Hepatocyte (in vitro differentiated cells): ENCODE measurements at regions not wholly inside any gene's neighbourhood (a gene's known extent, or its start where the extent isn't known, plus 50 kb on each side); places are given as distances from the start of the nearest gene placed in this dataset.

Experiments used
- DNase-seq: peaks from one replicate; pipeline ENCODE4 v3.0.0-alpha.2; 2016; ENCODE audit warnings: low spot score
- H2AFZ ChIP-seq: fragments of 200-600 bp; sonication (generic); 2 replicates; pipeline ENCODE4 v1.6.0; 2016; ENCODE audit warnings: antibody characterized with exemption, mild to moderate bottlenecking
- H3K27ac ChIP-seq: fragments of 200-600 bp; sonication (generic); 2 replicates; pipeline ENCODE4 v1.5.1; 2016; ENCODE audit warnings: mild to moderate bottlenecking
- H3K27me3 ChIP-seq: fragments of 200-600 bp; sonication (generic); 2 replicates; pipeline ENCODE4 v1.6.1; 2016
- H3K36me3 ChIP-seq: fragments of 200-600 bp; sonication (generic); replicated peaks from 2 replicates; pipeline ENCODE4 v1.5.1; 2016; ENCODE audit warnings: low read depth; ENCODE audit not compliant: insufficient read depth
- H3K4me1 ChIP-seq: fragments of 200-600 bp; sonication (generic); 2 replicates; pipeline ENCODE4 v1.5.1; 2016; ENCODE audit warnings: mild to moderate bottlenecking, moderate library complexity; ENCODE audit not compliant: insufficient read depth
- H3K4me2 ChIP-seq: fragments of 200-600 bp; sonication (generic); 2 replicates; pipeline ENCODE4 v1.6.0; 2016
- H3K4me3 ChIP-seq: fragments of 200-600 bp; sonication (generic); 2 replicates; pipeline ENCODE4 v1.5.1; 2016; ENCODE audit warnings: mild to moderate bottlenecking
- H3K79me2 ChIP-seq: fragments of 200-600 bp; sonication (generic); 2 replicates; pipeline ENCODE4 v1.6.0; 2017; ENCODE audit warnings: mild to moderate bottlenecking
- H3K9me2 ChIP-seq: fragments of 200-600 bp; sonication (generic); replicated peaks from 2 replicates; pipeline ENCODE4 v1.6.0; 2017; ENCODE audit warnings: mild to moderate bottlenecking; ENCODE audit not compliant: insufficient read depth
- H3K9me3 ChIP-seq: fragments of 200-600 bp; sonication (generic); 2 replicates; pipeline ENCODE4 v1.5.1; 2016; ENCODE audit warnings: low read depth, mild to moderate bottlenecking
- H4K20me1 ChIP-seq: fragments of 200-600 bp; sonication (generic); 2 replicates; pipeline ENCODE4 v1.6.0; 2016; ENCODE audit warnings: mild to moderate bottlenecking; ENCODE audit not compliant: insufficient read depth, poor library complexity, severe bottlenecking
- CTCF ChIP-seq: fragments of 200-600 bp; sonication (generic); IDR thresholded peaks from 2 replicates; pipeline ENCODE4 v1.5.1; 2016; ENCODE audit warnings: antibody characterized with exemption, mild to moderate bottlenecking; ENCODE audit not compliant: poor library complexity
- EZH2 ChIP-seq: fragments of 200-600 bp; sonication (generic); IDR thresholded peaks from 2 replicates; pipeline ENCODE4 v1.6.1; 2016; ENCODE audit warnings: antibody characterized with exemption, mild to moderate bottlenecking, borderline replicate concordance
- EZH2phosphoT487 ChIP-seq: fragments of 200-600 bp; sonication (generic); IDR thresholded peaks from one replicate; pipeline ENCODE4 v1.6.1; 2018; ENCODE audit warnings: antibody characterized with exemption, mild to moderate bottlenecking, low read depth, moderate library complexity; ENCODE audit not compliant: unreplicated experiment, severe bottlenecking
- WGBS: methylation state at CpG from one replicate; pipeline ENCODE4 v1.1.6; 2016; ENCODE audit warnings: low lambda C conversion rate; ENCODE audit errors: missing lambda C conversion rate; 5-methylcytosine and 5-hydroxymethylcytosine counted together

GRCh38 chr14:58789736-58790135 is 152.0 kb downstream of the DACT1 start:
- TF ChIP-seq EZH2phosphoT487 (no peak), EZH2 (no peak)
- Histone ChIP-seq H3K9me3 (no peaks in the 10 kb centered on the region), H3K27me3 (no peaks in the 10 kb centered on the region), H4K20me1 (no peaks in the 10 kb centered on the region), H2AFZ (no peak overlapping the region), H3K27ac (peak overlapping the region; percentile 38), H3K36me3 (no peaks in the 10 kb centered on the region), H3K4me1 (peaks cover 18% of the 10 kb centered on the region), H3K4me3 (no peak overlapping the region), H3K4me2 (no peak overlapping the region), H3K79me2 (no peaks in the 10 kb centered on the region), H3K9me2 (no peaks in the 10 kb centered on the region)
- no peak for DNase-seq
- 65% methylated on average over 4 of the region's 4 CpGs for WGBS

GRCh38 chr14:58792416-58792815 is 154.7 kb downstream of the DACT1 start:
- H3K4me1 ChIP-seq: peaks cover 9% of the 10 kb centered on the region
- H3K4me2 ChIP-seq: no peak overlapping the region
- no peaks in the 10 kb centered on the region for H3K36me3 ChIP-seq
- TF ChIP-seq CTCF: no peak
- no peak for TF ChIP-seq EZH2
- no peak for TF ChIP-seq EZH2phosphoT487
- no peak overlapping the region for H3K4me3 ChIP-seq
- no peak for DNase-seq
- H3K27ac ChIP-seq: peak overlapping the region; percentile 81
- H4K20me1 ChIP-seq: no peaks in the 10 kb centered on the region
- H3K79me2 ChIP-seq: no peaks in the 10 kb centered on the region
- H3K9me2 ChIP-seq: no peaks in the 10 kb centered on the region
- no peaks in the 10 kb centered on the region for H3K27me3 ChIP-seq
- H3K9me3 ChIP-seq: no peaks in the 10 kb centered on the region
- 43% methylated on average over 3 of the region's 3 CpGs for WGBS
- H2AFZ ChIP-seq: no peak overlapping the region

- Histone ChIP-seq H2AFZ (no peak overlapping the region), H3K4me1 (peaks cover 9% of the 10 kb centered on the region), H3K9me3 (no peaks in the 10 kb centered on the region), H3K9me2 (no peaks in the 10 kb centered on the region), H3K36me3 (no peaks in the 10 kb centered on the region), H3K27ac (peak overlapping the region; percentile 81), H4K20me1 (no peaks in the 10 kb centered on the region), H3K79me2 (no peaks in the 10 kb centered on the region), H3K4me2 (peak overlapping the region; percentile 54), H3K4me3 (no peak overlapping the region), H3K27me3 (no peaks in the 10 kb centered on the region)
- 49% methylated on average over 4 of the region's 4 CpGs for WGBS
- no peak for DNase-seq
- TF ChIP-seq EZH2phosphoT487 (no peak), CTCF (no peak), EZH2 (no peak)
Observed at GRCh38 chr14:58793131-58793740, 155.5 kb downstream of the DACT1 start.

DNA sequence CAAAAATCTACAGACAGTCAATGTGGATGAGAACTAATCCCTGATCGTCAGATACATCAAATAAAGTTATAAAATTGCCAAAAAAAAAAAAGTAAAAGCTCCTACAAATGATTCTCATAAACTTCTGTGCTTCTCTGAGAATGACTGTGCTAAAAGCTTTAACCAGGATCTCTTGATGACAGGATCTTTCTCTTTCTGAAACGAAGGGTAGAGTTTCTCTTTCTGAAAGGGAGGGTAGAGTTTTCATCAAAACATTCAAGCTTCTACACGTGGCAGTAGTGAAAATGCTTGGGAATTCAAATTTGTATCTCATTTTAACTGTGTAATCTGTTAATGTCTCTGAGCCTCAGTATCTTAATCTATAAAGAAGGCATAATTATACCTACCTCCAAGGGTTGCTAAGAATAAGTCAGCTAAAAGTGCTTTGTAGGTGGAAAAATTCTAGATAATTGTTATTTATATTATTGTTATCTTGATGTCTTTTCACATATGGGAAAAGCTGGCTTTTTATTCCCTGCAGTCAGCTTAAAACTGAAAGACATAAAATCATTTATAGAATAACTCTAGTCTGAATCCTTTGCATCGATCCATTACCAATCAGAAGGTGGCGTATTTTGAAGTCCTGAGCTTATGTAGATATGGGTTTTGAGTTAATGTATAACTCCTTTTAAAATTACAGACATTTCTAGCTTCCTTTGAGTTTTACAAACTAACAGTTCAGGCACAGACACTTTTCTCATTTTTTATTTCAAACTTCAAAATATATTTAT is 157.4 kb downstream of the DACT1 start:
- TF ChIP-seq EZH2phosphoT487 (no peak), CTCF (no peak), EZH2 (no peak)
- H3K27ac ChIP-seq: no peak overlapping the region

More for the DNA sequence above, 157.4 kb downstream of the DACT1 start:
- peaks cover 9% of the 10 kb centered on the region for H3K4me1 ChIP-seq
- H3K27me3 ChIP-seq: no peaks in the 10 kb centered on the region
- no peak overlapping the region for H2AFZ ChIP-seq
- H3K36me3 ChIP-seq: no peaks in the 10 kb centered on the region
- H3K79me2 ChIP-seq: no peaks in the 10 kb centered on the region
- 75% methylated on average over 5 of the region's 5 CpGs for WGBS
- no peak overlapping the region for H3K4me3 ChIP-seq
- DNase-seq: no peak
- no peak overlapping the region for H3K4me2 ChIP-seq
- no peaks in the 10 kb centered on the region for H3K9me3 ChIP-seq
- no peaks in the 10 kb centered on the region for H3K9me2 ChIP-seq
- no peaks in the 10 kb centered on the region for H4K20me1 ChIP-seq
